ENCODE measurements at regions not wholly inside any gene's neighbourhood (a gene's known extent, or its start where the extent isn't known, plus 50 kb on each side); places are given as distances from the start of the nearest gene placed in this dataset.
"Not testable (repeated sequence)": the region's sequence is repeated elsewhere in the genome, so short reads cannot be mapped to it uniquely, and the experiment has no call there.

DNA sequence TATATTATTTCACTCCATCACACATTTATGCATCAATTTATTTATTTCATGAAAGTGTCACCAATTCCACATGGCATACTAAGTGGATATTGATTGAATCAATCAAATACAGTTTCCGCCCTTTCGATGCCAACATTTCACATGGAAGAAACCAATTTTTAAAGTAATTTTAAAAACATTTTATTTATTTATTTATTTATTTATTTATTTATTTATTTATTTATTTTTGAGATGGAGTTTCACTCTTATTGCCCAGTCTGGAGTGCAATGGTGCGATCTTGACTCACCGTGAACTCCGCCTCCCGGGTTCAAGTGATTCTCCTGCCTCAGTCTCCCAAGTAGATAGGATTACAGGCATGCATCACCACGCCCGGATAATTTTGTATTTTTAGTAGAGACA is 1005.0 kb upstream of the ALCAM start:
- TF ChIP-seq, protein P1, sequence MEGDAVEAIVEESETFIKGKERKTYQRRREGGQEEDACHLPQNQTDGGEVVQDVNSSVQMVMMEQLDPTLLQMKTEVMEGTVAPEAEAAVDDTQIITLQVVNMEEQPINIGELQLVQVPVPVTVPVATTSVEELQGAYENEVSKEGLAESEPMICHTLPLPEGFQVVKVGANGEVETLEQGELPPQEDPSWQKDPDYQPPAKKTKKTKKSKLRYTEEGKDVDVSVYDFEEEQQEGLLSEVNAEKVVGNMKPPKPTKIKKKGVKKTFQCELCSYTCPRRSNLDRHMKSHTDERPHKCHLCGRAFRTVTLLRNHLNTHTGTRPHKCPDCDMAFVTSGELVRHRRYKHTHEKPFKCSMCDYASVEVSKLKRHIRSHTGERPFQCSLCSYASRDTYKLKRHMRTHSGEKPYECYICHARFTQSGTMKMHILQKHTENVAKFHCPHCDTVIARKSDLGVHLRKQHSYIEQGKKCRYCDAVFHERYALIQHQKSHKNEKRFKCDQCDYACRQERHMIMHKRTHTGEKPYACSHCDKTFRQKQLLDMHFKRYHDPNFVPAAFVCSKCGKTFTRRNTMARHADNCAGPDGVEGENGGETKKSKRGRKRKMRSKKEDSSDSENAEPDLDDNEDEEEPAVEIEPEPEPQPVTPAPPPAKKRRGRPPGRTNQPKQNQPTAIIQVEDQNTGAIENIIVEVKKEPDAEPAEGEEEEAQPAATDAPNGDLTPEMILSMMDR (IDR thresholded peaks at IDR 0.05): not testable (repeated sequence)
- TF ChIP-seq POLR2A (IDR thresholded peaks at IDR 0.05): not testable (repeated sequence)
